Astrocyte of the cerebellum (primary cell): ENCODE measurements at regions not wholly inside any gene's neighbourhood (a gene's known extent, or its start where the extent isn't known, plus 50 kb on each side); places are given as distances from the start of the nearest gene placed in this dataset.

ENCODE experiments used
- DNase-seq: peaks from one replicate; pipeline ENCODE4 v3.0.0-alpha.2; 2011; ENCODE audit warnings: low read depth
- H3K4me3 ChIP-seq: 2 replicates; pipeline ENCODE4 v1.5.1; 2011; ENCODE audit warnings: mild to moderate bottlenecking, low read depth, low read length, moderate library complexity
- CTCF ChIP-seq: IDR thresholded peaks from 2 replicates; pipeline ENCODE4 v1.5.1; 2012; ENCODE audit warnings: low read length, low read depth, moderate library complexity, mild to moderate bottlenecking; ENCODE audit errors: missing control alignments
- in situ Hi-C: cut with HindIII; loops from 2 replicates; pipeline ENCODE4 v1.10.0; 2017; ENCODE audit warnings: low sequenced_read_pairs

- H3K4me3 ChIP-seq, result no peak overlapping the region
- in situ Hi-C loops, result no loop called here
- no peak for TF ChIP-seq CTCF
- no peak for DNase-seq
Observed at GRCh38 chr13:30564489-30564888, 53.2 kb upstream of the USPL1 start.

GRCh38 chr13:30565658-30566057 lies 52.1 kb upstream of the USPL1 start:
- no peak for TF ChIP-seq CTCF
- no peak overlapping the region for H3K4me3 ChIP-seq
- in situ Hi-C loops, result no loop called here
- no peak for DNase-seq

GRCh38 chr13:30567072-30567471 lies 50.6 kb upstream of the USPL1 start:
- no peak for TF ChIP-seq CTCF
- H3K4me3 ChIP-seq, result no peak overlapping the region
- in situ Hi-C loops, result no loop called here
- DNase-seq, result no peak
